ENCODE measurements at regions not wholly inside any gene's neighbourhood (a gene's known extent, or its start where the extent isn't known, plus 50 kb on each side); places are given as distances from the start of the nearest gene placed in this dataset.

- 34 to 35% methylated on average over 7 of the region's 7 CpGs for WGBS, 2 donors
- H3K9me3 ChIP-seq = peaks cover 0 to 7% (median 0%) of the 10 kb centered on the region in 4 donors
- DNase-seq = no peak
- no peaks in the 10 kb centered on the region for H3K36me3 ChIP-seq
- no peaks in the 10 kb centered on the region for H3K27me3 ChIP-seq
- no peak for ATAC-seq (ENCODE audit: low FRiP score in 2 of 2)
- no peaks in the 10 kb centered on the region for H3K4me1 ChIP-seq
- H3K27ac ChIP-seq = no peak overlapping the region
- no peak for TF ChIP-seq EP300 (IDR thresholded peaks at IDR 0.05)
- TF ChIP-seq POLR2AphosphoS5 (IDR thresholded peaks at IDR 0.05) = no peak
- no peak for TF ChIP-seq CTCF (IDR thresholded peaks at IDR 0.05)
- H3K4me3 ChIP-seq = no peak overlapping the region
Measured at GRCh38 chr16:13611596-13611995, 308.4 kb upstream of the ERCC4 start.

- H3K27ac ChIP-seq = no peak overlapping the region
- H3K27me3 ChIP-seq = no peaks in the 10 kb centered on the region
- no peaks in the 10 kb centered on the region for H3K4me1 ChIP-seq
- H3K4me3 ChIP-seq = no peak overlapping the region
- 85 to 88% methylated on average over 4 of the region's 4 CpGs for WGBS, 2 donors
- no peaks in the 10 kb centered on the region for H3K9me3 ChIP-seq
- no peak for TF ChIP-seq POLR2A (IDR thresholded peaks at IDR 0.05)
- ATAC-seq (ENCODE audit: low FRiP score in 2 of 2) = no peak
- DNase-seq = no peak
- no peaks in the 10 kb centered on the region for H3K36me3 ChIP-seq
Measured at GRCh38 chr16:13612623-13613022, 307.3 kb upstream of the ERCC4 start.

DNA sequence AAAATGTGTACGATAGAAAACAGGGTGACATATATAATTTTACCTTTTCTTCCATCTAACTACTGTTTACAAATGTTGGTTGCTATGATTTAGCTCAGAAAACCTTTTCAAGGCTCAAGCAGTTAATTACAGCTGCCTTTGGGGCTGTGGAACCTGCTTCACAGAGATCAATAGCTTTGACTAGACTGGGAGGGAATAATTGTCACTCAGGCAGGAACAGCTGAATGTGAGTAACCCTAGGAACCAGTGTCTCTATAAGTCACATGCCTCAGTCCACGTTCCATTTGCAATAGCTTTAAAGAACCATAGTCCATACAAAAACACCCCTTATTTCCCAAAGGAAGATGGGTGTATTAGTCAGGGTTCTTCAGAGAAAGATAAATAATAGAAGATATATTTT, 306.8 kb upstream of the ERCC4 start:
- no peaks in the 10 kb centered on the region for H3K9me3 ChIP-seq
- H3K27me3 ChIP-seq = no peaks in the 10 kb centered on the region
- DNase-seq = no peak
- 68 to 70% methylated on average over 2 of the region's 2 CpGs for WGBS, 2 donors
- no peak for ATAC-seq (ENCODE audit: low FRiP score in 2 of 2)
- no peak for TF ChIP-seq POLR2AphosphoS5 (IDR thresholded peaks at IDR 0.05)
- TF ChIP-seq EP300 (IDR thresholded peaks at IDR 0.05) = no peak
- no peak for TF ChIP-seq POLR2A (IDR thresholded peaks at IDR 0.05)
- TF ChIP-seq CTCF (IDR thresholded peaks at IDR 0.05) = no peak
- H3K4me3 ChIP-seq = no peak overlapping the region
- no peaks in the 10 kb centered on the region for H3K4me1 ChIP-seq
- H3K36me3 ChIP-seq = no peaks in the 10 kb centered on the region
- H3K27ac ChIP-seq = no peak overlapping the region

- no peak overlapping the region for H3K4me3 ChIP-seq
- ATAC-seq (ENCODE audit: low FRiP score in 2 of 2) (no peak), DNase-seq (no peak)
- H3K27me3 ChIP-seq = no peaks in the 10 kb centered on the region
- no peak overlapping the region for H3K27ac ChIP-seq
- no peaks in the 10 kb centered on the region for H3K9me3 ChIP-seq
- H3K4me1 ChIP-seq = no peaks in the 10 kb centered on the region
- H3K36me3 ChIP-seq = no peaks in the 10 kb centered on the region
- WGBS, 2 donors = 64 to 70% methylated on average over 1 of the region's 1 CpG
- TF ChIP-seq EP300 (IDR thresholded peaks at IDR 0.05) (no peak), CTCF (IDR thresholded peaks at IDR 0.05) (no peak)
Measured at GRCh38 chr16:13621639-13622038, 298.3 kb upstream of the ERCC4 start.

DNA sequence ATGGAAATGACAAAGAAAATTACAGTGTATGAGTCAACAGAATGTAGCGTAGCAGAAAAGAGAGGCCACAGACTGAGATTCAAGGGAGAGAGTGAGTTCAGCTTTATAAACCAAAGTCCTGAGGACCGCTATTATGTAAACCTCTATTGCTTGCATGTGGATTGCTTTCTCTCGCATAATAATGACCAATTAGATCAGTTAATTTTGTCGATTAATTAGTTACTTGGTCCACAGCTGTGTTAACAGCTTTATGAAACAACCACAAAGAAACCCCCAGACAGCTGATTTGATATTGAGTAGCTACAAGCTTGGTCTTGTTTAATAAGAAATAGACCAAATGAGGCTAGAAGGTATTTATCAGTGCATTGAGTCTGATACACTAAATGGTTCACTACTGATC, 291.8 kb upstream of the ERCC4 start:
- 85 to 91% methylated on average over 4 of the region's 4 CpGs for WGBS, 2 donors
- H3K4me1 ChIP-seq = no peaks in the 10 kb centered on the region

More for the DNA sequence above, 291.8 kb upstream of the ERCC4 start:
- no peak for TF ChIP-seq POLR2A (IDR thresholded peaks at IDR 0.05)
- TF ChIP-seq POLR2AphosphoS5 (IDR thresholded peaks at IDR 0.05) = no peak
- no peak for TF ChIP-seq CTCF (IDR thresholded peaks at IDR 0.05)
- no peak for TF ChIP-seq EP300 (IDR thresholded peaks at IDR 0.05)
- H3K36me3 ChIP-seq = no peaks in the 10 kb centered on the region
- no peak for DNase-seq
- H3K27me3 ChIP-seq = no peaks in the 10 kb centered on the region
- H3K27ac ChIP-seq = no peak overlapping the region
- no peak for ATAC-seq (ENCODE audit: low FRiP score in 2 of 2)
- H3K4me3 ChIP-seq = no peak overlapping the region
- no peaks in the 10 kb centered on the region for H3K9me3 ChIP-seq

All from upper lobe of left lung (tissue), 6 donors.